ENCODE measurements at regions not wholly inside any gene's neighbourhood (a gene's known extent, or its start where the extent isn't known, plus 50 kb on each side); places are given as distances from the start of the nearest gene placed in this dataset.

DNA sequence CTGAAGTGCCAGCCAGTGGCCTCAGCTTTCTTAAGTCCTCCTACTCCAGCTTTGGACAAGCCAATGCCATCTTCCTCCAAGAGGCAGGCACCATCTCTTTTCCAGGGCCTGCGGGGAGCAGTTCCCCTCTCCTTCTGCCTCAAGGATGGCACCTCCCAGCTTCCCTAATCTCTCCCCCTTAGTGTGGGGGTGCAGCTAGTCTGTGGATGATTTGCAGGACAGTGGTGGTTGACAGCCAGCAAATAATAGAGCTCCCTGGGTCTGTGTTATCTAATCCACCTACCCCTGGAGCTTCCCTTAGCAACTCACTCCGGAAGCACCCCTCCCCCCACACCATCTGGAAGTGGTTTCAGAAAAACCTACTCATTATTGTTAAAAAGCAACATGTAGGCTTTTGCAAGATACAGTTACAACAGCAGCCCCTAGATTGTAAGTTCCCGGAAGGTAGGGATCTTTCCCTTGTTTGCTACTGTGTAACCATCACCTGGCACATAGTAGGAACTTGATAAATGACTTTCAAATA lies 247.1 kb downstream of the BCOR start:
- TF ChIP-seq CTCF (IDR thresholded peaks at IDR 0.05; ENCODE audit: borderline replicate concordance, insufficient read depth, low read depth, low read length): no peak

GRCh38 chrX:39851745-39852455 lies 245.9 kb downstream of the BCOR start:
- H3K4me3 ChIP-seq (ENCODE audit: low read depth, low read length): no peak overlapping the region
- no peak for TF ChIP-seq CTCF (IDR thresholded peaks at IDR 0.05; ENCODE audit: borderline replicate concordance, insufficient read depth, low read depth, low read length)

More for the DNA sequence above, 247.1 kb downstream of the BCOR start:
- no peak overlapping the region for H3K4me3 ChIP-seq (ENCODE audit: low read depth, low read length)

DNA sequence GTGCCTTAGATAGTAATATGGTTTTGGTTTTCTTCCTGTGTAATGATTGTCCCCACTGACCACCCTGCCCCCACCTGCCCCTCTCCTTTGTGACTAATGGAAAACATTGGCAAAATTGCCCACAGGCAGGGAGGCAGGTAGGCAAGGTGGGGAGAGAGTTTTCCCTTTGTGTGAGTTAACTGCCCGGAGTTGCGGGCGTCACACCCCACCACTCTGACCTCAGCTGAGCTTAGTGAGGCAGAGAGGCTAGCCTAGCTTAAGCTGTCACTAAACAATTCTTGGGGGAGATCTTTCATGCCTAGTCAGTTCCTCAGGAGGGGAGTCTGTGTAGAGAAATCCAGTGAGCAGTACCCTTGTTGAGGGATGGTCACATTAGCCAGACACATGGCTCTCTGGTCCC lies 245.3 kb downstream of the BCOR start:
- no peak for TF ChIP-seq CTCF (IDR thresholded peaks at IDR 0.05; ENCODE audit: borderline replicate concordance, insufficient read depth, low read depth, low read length)
- no peak overlapping the region for H3K4me3 ChIP-seq (ENCODE audit: low read depth, low read length)

- H3K4me3 ChIP-seq (ENCODE audit: low read depth, low read length): no peak overlapping the region
- no peak for TF ChIP-seq CTCF (IDR thresholded peaks at IDR 0.05; ENCODE audit: borderline replicate concordance, insufficient read depth, low read depth, low read length)
Observed at GRCh38 chrX:39853417-39854030, 244.2 kb downstream of the BCOR start.

DNA sequence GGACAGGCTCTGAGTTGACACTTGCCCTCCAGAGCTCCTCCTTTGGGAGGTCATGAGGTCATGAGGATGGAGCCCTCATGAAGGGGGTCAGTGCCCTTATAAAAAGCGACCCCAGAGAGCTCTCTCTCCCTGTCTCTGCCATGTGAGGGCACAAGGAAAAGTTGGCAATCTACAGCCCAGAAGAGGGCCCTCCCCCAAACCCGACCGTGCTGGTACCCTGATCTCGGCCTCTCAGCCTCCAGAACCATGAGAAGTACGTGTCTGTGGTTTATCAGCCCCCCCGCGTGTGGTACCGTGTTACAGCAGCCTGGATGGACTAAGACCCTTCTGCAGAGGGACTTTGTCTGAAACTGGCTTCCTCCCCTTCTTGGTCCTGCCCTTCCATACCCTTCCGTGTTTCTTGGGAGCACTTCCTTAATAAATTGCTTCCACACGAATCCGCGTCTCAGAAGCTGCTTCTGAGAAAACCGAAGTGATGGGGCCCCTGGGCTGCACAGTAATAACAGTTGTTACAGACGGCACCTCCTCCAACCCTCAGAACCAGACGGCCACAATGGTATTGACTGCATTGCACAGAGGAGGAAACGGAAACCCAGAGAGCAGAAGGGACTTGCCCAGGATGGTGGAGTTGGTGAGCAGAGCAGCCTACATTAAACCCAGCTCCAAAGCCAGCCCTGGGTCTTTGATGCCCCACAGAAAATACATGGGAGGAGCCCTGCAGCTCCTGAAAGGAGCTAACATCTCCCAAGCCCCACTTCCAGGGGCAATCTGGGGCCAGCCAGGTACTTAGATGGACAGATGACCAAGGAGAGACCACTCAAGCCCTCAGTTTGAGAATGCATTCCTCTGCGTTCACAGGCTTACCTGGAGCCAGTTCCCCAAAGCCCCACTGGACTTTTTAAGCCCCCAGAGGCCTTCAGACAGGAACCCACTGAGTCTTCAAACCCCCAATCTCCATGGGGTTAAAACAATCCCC lies 242.7 kb downstream of the BCOR start:
- H3K4me3 ChIP-seq (ENCODE audit: low read depth, low read length): peak overlapping the region; percentile 50
- TF ChIP-seq CTCF (IDR thresholded peaks at IDR 0.05; ENCODE audit: borderline replicate concordance, insufficient read depth, low read depth, low read length): peak; percentile 21; the same call in 1 of the 2 replicates

- TF ChIP-seq CTCF (IDR thresholded peaks at IDR 0.05; ENCODE audit: borderline replicate concordance, insufficient read depth, low read depth, low read length): no peak
- H3K4me3 ChIP-seq (ENCODE audit: low read depth, low read length): peak overlapping the region; percentile 47
Observed at GRCh38 chrX:39855748-39856129, 242.0 kb downstream of the BCOR start.

Measured in GM12875 (cell line).